IMR-90 (cell line): ENCODE measurements at regions not wholly inside any gene's neighbourhood (a gene's known extent, or its start where the extent isn't known, plus 50 kb on each side); places are given as distances from the start of the nearest gene placed in this dataset.
A peak's percentile ranks its signal among the peaks of the same experiment; 100 is the strongest.

ENCODE experiments used
- ATAC-seq: fragments of 200-7000 bp; cut with Tn5 transposase; 2 replicates; pipeline ENCODE4 v1.9.1; 2020; ENCODE audit warnings: low read depth, mild to moderate bottlenecking, moderate library complexity
- BruUV-seq: library from RNA; stranded (reverse); fragments of 400-500 nt; replicated peaks from 2 replicates; lab custom pipeline; 2021; lab: Mats Ljungman, UMichigan
- CTCF ChIA-PET: fragments of 300-600 bp; formaldehyde crosslinking; extraction: SDS; loops from one replicate; lab custom pipeline; 2021; ENCODE audit warnings: antibody characterized with exemption; lab: Yijun Ruan, JAX
- POLR2A ChIA-PET: fragments of 300-600 bp; sonication (Branson Sonifier 250); formaldehyde crosslinking; loops from one replicate; lab custom pipeline; 2022; ENCODE audit warnings: antibody characterized with exemption; ENCODE audit not compliant: unreplicated experiment; lab: Charles Lee
- DNase-seq: peaks from one replicate; pipeline ENCODE4 v3.0.0; 2013
- H2AFZ ChIP-seq: replicated peaks from 2 replicates; pipeline ENCODE3; 2013; ENCODE audit warnings: low read length, mild to moderate bottlenecking; ENCODE audit not compliant: poor library complexity
- H2AK5ac ChIP-seq: 2 replicates; pipeline ENCODE4 v1.6.1; 2013; ENCODE audit warnings: low read depth, low read length, inconsistent platforms
- H2AK9ac ChIP-seq: replicated peaks from 2 replicates; pipeline ENCODE3; 2013; ENCODE audit warnings: mild to moderate bottlenecking, low read depth, low read length, moderate library complexity; ENCODE audit not compliant: poor library complexity
- H2BK120ac ChIP-seq: 2 replicates; pipeline ENCODE4 v1.6.1; 2013; ENCODE audit warnings: low read depth, low read length, inconsistent platforms
- H2BK15ac ChIP-seq: 3 replicates; pipeline ENCODE4 v1.6.1; 2013; ENCODE audit warnings: low read depth, low read length, inconsistent platforms
- H2BK20ac ChIP-seq: 2 replicates; pipeline ENCODE4 v1.6.1; 2013; ENCODE audit warnings: low read depth, mild to moderate bottlenecking, inconsistent platforms, low read length, moderate library complexity
- H2BK5ac ChIP-seq: 2 replicates; pipeline ENCODE4 v1.6.1; 2013; ENCODE audit warnings: mild to moderate bottlenecking, low read depth, low read length, inconsistent platforms; ENCODE audit not compliant: poor library complexity, severe bottlenecking
- H3K14ac ChIP-seq: replicated peaks from 2 replicates; pipeline ENCODE4 v1.6.1; 2013; ENCODE audit warnings: low read depth, low read length, inconsistent platforms
- H3K18ac ChIP-seq: 2 replicates; pipeline ENCODE4 v1.6.1; 2013; ENCODE audit warnings: low read depth, low read length, control low read depth
- H3K23ac ChIP-seq: 2 replicates; pipeline ENCODE4 v1.6.1; 2013; ENCODE audit warnings: low read depth, low read length, inconsistent platforms
- H3K27ac ChIP-seq: 2 replicates; pipeline ENCODE4 v1.5.1; 2013; ENCODE audit warnings: mild to moderate bottlenecking, control low read depth, low read length; ENCODE audit not compliant: insufficient read depth
- H3K27me3 ChIP-seq: 2 replicates; pipeline ENCODE4 v1.6.1; 2013; ENCODE audit warnings: low read length; ENCODE audit not compliant: control insufficient read depth, insufficient read depth
- H3K36me3 ChIP-seq: 2 replicates; pipeline ENCODE4 v1.6.1; 2013; ENCODE audit warnings: low read length, mixed read lengths; ENCODE audit not compliant: control insufficient read depth, insufficient read depth
- H3K4ac ChIP-seq: 2 replicates; pipeline ENCODE4 v1.6.1; 2013; ENCODE audit warnings: low read depth, low read length, inconsistent platforms
- H3K4me1 ChIP-seq: 2 replicates; pipeline ENCODE4 v1.6.1; 2013; ENCODE audit warnings: low read length, mixed read lengths; ENCODE audit not compliant: control insufficient read depth, insufficient read depth
- H3K4me2 ChIP-seq: 2 replicates; pipeline ENCODE4 v1.6.1; 2013; ENCODE audit warnings: low read depth, mild to moderate bottlenecking, control low read depth, low read length, moderate library complexity
- H3K4me3 ChIP-seq: 2 replicates; pipeline ENCODE4 v1.5.1; 2013; ENCODE audit warnings: low read depth, mild to moderate bottlenecking, control low read depth, low read length, moderate library complexity; ENCODE audit not compliant: insufficient read depth
- H3K56ac ChIP-seq: 2 replicates; pipeline ENCODE4 v1.6.1; 2013; ENCODE audit warnings: low read length, inconsistent platforms; ENCODE audit not compliant: insufficient read depth; ENCODE audit errors: extremely low read depth
- H3K79me1 ChIP-seq, 2 experiments: 2 replicates each; pipeline ENCODE4 v1.6.1; 2013; ENCODE audit warnings: low read length in 2 of 2, inconsistent platforms in 1 of 2, low read depth in 1 of 2
- H3K9ac ChIP-seq: 2 replicates; pipeline ENCODE4 v1.6.1; 2013; ENCODE audit warnings: low read depth, low read length, control low read depth
- H3K9me1 ChIP-seq: 2 replicates; pipeline ENCODE4 v1.6.1; 2013; ENCODE audit warnings: low read length, inconsistent platforms; ENCODE audit not compliant: insufficient read depth
- H3K9me3 ChIP-seq: 2 replicates; pipeline ENCODE4 v1.6.1; 2013; ENCODE audit warnings: low read length; ENCODE audit not compliant: control insufficient read depth, insufficient read depth
- H4K20me1 ChIP-seq: 2 replicates; pipeline ENCODE4 v1.6.1; 2013; ENCODE audit warnings: low read length, inconsistent platforms; ENCODE audit not compliant: insufficient read depth
- H4K5ac ChIP-seq: 2 replicates; pipeline ENCODE4 v1.6.1; 2013; ENCODE audit warnings: mild to moderate bottlenecking, low read depth, low read length, control low read depth
- H4K8ac ChIP-seq, 2 experiments: 2 replicates each; pipeline ENCODE4 v1.6.1; 2013; ENCODE audit warnings: low read depth in 2 of 2, low read length in 2 of 2, control low read depth in 1 of 2, inconsistent platforms in 1 of 2
- H4K91ac ChIP-seq: 2 replicates; pipeline ENCODE4 v1.6.1; 2013; ENCODE audit warnings: low read depth, low read length, inconsistent platforms; ENCODE audit not compliant: insufficient read depth
- BHLHE40 ChIP-seq: fragments of 150-350 bp; IDR thresholded peaks from 2 replicates; pipeline ENCODE4 v1.6.1; 2016; ENCODE audit warnings: mild to moderate bottlenecking, low read depth, low read length
- CEBPB ChIP-seq: IDR thresholded peaks from 2 replicates; pipeline ENCODE4 v1.6.1; 2012; ENCODE audit warnings: low read depth, low read length, improper control_type of control experiment
- CTCF ChIP-seq: conservative IDR thresholded peaks from 2 replicates; pipeline ENCODE4 v1.5.1; 2012; ENCODE audit warnings: mild to moderate bottlenecking, low read depth, low read length, improper control_type of control experiment
- ELK1 ChIP-seq: fragments of 150-350 bp; IDR thresholded peaks from 2 replicates; pipeline ENCODE4 v1.6.1; 2016; ENCODE audit warnings: low read depth, mild to moderate bottlenecking, low read length, moderate library complexity, borderline replicate concordance
- MAFK ChIP-seq: IDR thresholded peaks from 2 replicates; pipeline ENCODE4 v1.6.1; 2012; ENCODE audit warnings: low read depth, low read length, improper control_type of control experiment
- NFE2L2 ChIP-seq: fragments of 150-350 bp; IDR thresholded peaks from 2 replicates; pipeline ENCODE4 v1.6.1; 2016; ENCODE audit warnings: low read depth, mild to moderate bottlenecking, low read length
- POLR2A ChIP-seq: IDR thresholded peaks from 2 replicates; pipeline ENCODE4 v1.6.1; 2012; ENCODE audit warnings: mild to moderate bottlenecking, low read depth, low read length
- RCOR1 ChIP-seq: IDR thresholded peaks from 2 replicates; pipeline ENCODE4 v1.6.1; 2012; ENCODE audit warnings: mild to moderate bottlenecking, low read length, improper control_type of control experiment; ENCODE audit not compliant: insufficient replicate concordance
- RFX5 ChIP-seq: IDR thresholded peaks from 2 replicates; pipeline ENCODE4 v1.8.0; 2012; ENCODE audit warnings: low read depth, mild to moderate bottlenecking, low read length, moderate library complexity
- USF2 ChIP-seq: fragments of 150-350 bp; IDR thresholded peaks from 2 replicates; pipeline ENCODE4 v1.6.1; 2017; ENCODE audit warnings: mild to moderate bottlenecking, antibody characterized with exemption, low read length, low read depth
- WGBS, 2 experiments: methylation state at CpG; one replicate each; pipeline versions ENCODE4 v1.1.5 to v1.1.7; 2013; ENCODE audit warnings: missing lambda C conversion rate in 2 of 2; ENCODE audit not compliant: insufficient read length in 1 of 2; ENCODE audit errors: extremely low coverage in 2 of 2; 5-methylcytosine and 5-hydroxymethylcytosine counted together
- dilution Hi-C: fragments of 300-500 bp; cut with HindIII; formaldehyde crosslinking; loops from one replicate; pipeline ENCODE4 v1.14.3; 2018; ENCODE audit warnings: low sequenced_read_pairs; ENCODE audit not compliant: unreplicated experiment
- in situ Hi-C: fragments of 300-500 bp; cut with MboI; formaldehyde crosslinking; loops from 3 replicates; pipeline ENCODE4 v1.14.3; 2019; ENCODE audit warnings: low sequenced_read_pairs, inconsistent platforms, mixed read lengths
- intact Hi-C: fragments of 100-400 bp; cut with micrococcal nuclease; formaldehyde crosslinking; loops from 2 replicates; pipeline ENCODE4 v1.10.0; 2022

- H3K9me3 ChIP-seq: no peaks in the 10 kb centered on the region
- H4K5ac ChIP-seq: peak overlapping the region; percentile 89
- H2BK20ac ChIP-seq: peak overlapping the region; percentile 9
- 0% methylated on average over 1 of the region's 2 CpGs; no CpG with 5 or more reads in 1 of the 2 experiments for WGBS, 2 experiments
- peak overlapping the region; percentile 34 for H3K18ac ChIP-seq
- no peak for TF ChIP-seq RFX5
- no peak for TF ChIP-seq NFE2L2
- TF ChIP-seq POLR2A: no peak
- no peak for TF ChIP-seq MAFK
- TF ChIP-seq ELK1: no peak
- TF ChIP-seq USF2: no peak
- TF ChIP-seq RCOR1: no peak
- TF ChIP-seq BHLHE40: no peak
- no peak for TF ChIP-seq CTCF
- TF ChIP-seq CEBPB: no peak
- no peaks in the 10 kb centered on the region for H3K27me3 ChIP-seq
- peak overlapping the region; percentile 59; the same call in 1 of the 2 replicates for H4K91ac ChIP-seq
- peak overlapping the region; percentile 63; the same call in 1 of the 2 replicates for H2AK5ac ChIP-seq
- H3K23ac ChIP-seq: no peak overlapping the region
- ChIA-PET CTCF (no interaction called here), POLR2A (no interaction called here)
- no peak overlapping the region for H3K4me2 ChIP-seq
- no TSS peak for BruUV-seq
- dilution Hi-C loops: no loop called here
- H4K20me1 ChIP-seq: no peaks in the 10 kb centered on the region
- no peak overlapping the region for H3K4me3 ChIP-seq
- H4K8ac ChIP-seq: peak overlapping the region in 1 of 2 experiments; percentile 1; a peak in 1 of 4 replicates
- H3K4ac ChIP-seq: peak overlapping the region; percentile 38
- peak overlapping the region; percentile 59 for H2AFZ ChIP-seq
- H3K27ac ChIP-seq: no peak overlapping the region
- H3K36me3 ChIP-seq: no peaks in the 10 kb centered on the region
- H3K4me1 ChIP-seq: peaks cover 2% of the 10 kb centered on the region
- H2BK15ac ChIP-seq: peak overlapping the region; percentile 90; the same call in 1 of the 3 replicates
- H2BK5ac ChIP-seq: no peak overlapping the region
- ATAC-seq (no peak), DNase-seq (no peak)
- no peak overlapping the region for H2AK9ac ChIP-seq
- no peak overlapping the region for H3K9ac ChIP-seq
- intact Hi-C loops: no loop called here
- no peak overlapping the region for H3K56ac ChIP-seq
- no peak overlapping the region for H3K14ac ChIP-seq
- H3K79me1 ChIP-seq: no peaks in the 10 kb centered on the region
- peak overlapping the region; percentile 9; the same call in 1 of the 2 replicates for H2BK120ac ChIP-seq
- in situ Hi-C loops: no loop called here
- H3K9me1 ChIP-seq: no peaks in the 10 kb centered on the region
Measured at GRCh38 chr3:177817751-177818150, 620.5 kb upstream of the TBL1XR1 start.
